Right forelimb (tissue), 1 donor: ENCODE measurements at regions not wholly inside any gene's neighbourhood (a gene's known extent, or its start where the extent isn't known, plus 50 kb on each side); places are given as distances from the start of the nearest gene placed in this dataset.

Experiments used
- DNase-seq: peaks from one replicate; pipeline ENCODE4 v3.0.0-alpha.2; 2018

DNA sequence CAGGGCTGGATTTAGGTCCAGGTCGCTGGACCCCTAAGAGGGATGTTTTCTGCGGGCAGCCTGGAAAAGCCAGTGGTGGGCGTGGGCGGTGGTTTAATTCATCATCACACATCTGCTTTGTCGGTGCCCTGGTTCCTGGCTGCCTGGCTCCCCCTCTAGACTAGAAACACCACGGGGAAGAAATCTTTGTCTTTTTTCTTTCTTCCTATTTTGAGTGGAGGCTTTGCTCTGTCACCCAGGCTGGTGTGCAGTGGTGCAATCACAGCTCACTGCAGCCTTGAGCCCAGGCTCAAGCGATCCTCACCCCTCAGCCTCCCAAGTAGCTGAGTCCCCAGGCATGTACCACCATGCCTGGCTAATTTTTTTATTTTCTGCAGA lies 86.6 kb upstream of the LINC01488 start:
- no peak for DNase-seq

DNA sequence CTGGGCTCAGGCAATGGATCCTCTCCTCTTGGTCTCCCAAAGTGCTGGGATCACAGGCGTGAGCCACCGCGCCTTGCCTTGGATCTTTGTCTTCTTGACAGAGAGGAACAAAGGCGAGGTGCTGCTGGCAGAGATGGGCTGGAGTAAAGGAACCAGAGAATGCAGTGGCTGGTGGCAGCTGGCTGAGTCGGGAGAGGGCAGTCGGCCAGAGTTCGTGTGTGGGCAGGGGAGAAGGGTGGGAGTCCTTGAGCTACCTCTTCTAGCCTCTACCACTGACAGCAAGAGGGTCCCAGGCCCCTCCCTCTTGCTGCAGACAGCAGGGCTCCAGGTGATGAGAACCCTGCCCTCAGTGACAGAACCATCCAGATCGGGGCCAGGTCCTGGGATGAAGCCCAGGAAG lies 86.2 kb upstream of the LINC01488 start:
- no peak for DNase-seq

- DNase-seq: no peak
Measured at GRCh38 chr11:69396051-69396947, 85.2 kb upstream of the LINC01488 start.

DNA sequence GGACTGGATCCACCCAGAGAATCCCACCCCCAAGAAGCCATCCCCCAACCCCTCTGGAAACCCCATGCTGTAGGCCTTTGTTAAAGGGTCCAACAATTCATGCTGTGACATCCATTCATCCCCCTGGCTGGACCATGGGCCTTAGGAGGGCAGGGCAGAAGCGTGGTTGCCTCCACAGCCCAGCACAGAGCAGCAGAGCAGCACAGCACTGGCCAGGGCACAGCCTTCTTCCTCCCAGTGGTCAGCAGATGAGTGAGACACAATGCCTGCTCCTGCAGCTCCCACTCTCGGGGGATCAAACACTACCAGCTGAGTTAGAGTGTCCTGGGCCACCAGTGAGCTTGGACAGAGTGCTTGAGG lies 84.5 kb upstream of the LINC01488 start:
- DNase-seq: no peak

DNA sequence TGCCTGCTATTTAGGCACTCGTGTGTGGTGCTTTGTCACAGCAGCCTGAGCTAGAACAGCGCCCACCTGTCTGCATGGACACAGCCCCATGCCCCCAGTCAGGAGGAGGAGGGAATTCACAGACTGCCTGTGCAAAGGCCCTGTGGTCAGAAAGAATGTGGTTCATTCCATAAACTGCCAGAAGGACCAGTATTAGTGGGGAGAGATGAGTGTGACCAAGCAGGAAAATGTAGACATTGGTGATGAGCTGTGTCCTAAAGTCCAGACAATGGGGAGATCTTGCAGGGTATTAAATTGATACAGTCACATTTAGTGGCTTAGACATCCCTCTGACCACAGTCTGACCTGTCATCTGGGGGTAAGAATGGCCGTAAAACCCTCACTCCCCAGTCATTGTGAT lies 83.7 kb upstream of the LINC01488 start:
- DNase-seq: no peak

DNA sequence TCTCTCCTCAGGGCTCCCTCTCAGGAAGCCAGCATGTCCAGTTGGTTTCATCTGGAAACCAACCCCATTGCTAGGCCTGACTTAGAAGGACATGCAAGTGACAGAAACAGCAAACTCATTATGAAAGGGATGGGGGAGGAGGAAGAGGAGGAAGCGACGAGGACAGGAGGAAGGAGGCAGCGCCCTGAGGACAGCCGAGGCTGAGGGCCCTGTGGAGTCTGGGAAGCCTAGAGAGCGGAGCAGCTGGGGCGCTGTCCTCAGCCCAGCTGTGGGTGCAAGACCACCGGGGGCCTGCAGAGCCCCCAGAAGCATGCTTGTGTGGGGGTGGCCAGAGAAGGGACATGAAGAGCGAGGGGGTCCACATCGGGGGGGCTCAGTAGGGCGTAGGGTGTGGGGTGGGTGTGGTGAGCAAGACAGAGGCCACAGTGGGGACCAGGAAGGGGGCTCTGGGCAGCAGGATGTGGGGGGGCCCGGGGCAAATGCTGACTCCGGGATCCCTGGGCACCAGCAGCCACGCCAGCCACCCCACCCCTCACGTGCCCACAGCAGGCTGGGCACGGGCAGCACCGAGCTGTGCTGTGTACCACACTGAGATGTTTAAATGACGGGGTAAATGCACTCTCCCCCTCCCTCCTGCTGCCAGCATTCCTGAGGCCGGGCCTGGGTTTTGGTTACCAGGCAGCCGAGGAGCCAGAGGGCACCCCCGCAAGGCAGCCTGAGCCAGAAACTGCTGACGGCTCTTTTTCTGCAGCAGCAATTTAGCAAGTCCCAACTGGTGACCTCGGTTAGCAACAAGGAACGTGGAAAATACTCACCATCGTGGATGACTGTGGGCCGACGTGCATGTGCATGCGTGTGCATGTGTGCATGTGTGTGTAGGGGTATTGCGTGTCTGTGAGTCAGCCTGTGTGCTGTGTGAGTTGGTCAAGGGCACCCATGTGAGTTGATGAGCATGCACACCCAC lies 82.7 kb upstream of the LINC01488 start:
- peak; percentile 69 for DNase-seq

- no peak for DNase-seq
Measured at GRCh38 chr11:69400140-69400539, 81.3 kb upstream of the LINC01488 start.

DNA sequence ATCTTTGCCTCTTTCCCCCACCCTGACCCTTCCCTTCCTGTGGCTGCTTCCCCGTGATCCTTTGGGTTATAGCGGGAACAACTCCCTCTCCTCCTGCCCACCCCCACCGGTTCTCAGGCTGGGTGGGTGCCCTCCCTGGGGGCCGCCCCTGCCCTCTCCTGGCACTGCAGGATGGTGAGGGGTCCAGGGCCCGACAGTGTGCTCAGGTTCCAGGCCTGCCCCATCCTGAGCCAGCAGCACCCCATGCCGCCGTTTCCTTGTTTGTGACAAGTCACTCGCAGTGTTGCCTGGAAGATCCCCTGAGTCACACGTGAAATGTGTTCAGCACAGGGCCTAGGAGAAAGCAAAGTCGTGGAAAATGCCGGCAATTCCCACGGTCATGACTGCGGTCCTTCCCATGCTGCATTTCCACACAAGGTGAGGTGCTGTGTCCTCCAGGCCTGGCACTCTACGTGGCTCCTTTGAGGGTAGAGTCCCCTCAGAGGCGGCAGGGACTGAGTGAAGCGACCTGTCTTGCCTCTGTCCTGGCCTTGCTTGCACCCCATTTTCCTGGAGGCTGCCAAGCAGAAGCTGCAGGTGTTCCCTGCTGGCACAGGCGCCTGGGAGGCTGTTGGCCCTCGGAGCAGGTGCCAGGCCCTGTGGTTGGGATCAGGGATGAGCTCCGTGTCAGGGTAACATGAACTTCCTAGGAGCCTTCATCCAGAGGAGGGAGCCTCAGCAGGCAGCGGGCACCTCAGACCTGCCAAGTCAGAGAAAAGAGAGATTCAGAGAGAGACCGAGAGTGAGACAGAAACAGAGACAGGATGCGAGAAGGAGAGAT lies 80.5 kb upstream of the LINC01488 start:
- DNase-seq: peak; percentile 38

- no peak for DNase-seq
Measured at GRCh38 chr11:69401715-69402114, 79.7 kb upstream of the LINC01488 start.

DNA sequence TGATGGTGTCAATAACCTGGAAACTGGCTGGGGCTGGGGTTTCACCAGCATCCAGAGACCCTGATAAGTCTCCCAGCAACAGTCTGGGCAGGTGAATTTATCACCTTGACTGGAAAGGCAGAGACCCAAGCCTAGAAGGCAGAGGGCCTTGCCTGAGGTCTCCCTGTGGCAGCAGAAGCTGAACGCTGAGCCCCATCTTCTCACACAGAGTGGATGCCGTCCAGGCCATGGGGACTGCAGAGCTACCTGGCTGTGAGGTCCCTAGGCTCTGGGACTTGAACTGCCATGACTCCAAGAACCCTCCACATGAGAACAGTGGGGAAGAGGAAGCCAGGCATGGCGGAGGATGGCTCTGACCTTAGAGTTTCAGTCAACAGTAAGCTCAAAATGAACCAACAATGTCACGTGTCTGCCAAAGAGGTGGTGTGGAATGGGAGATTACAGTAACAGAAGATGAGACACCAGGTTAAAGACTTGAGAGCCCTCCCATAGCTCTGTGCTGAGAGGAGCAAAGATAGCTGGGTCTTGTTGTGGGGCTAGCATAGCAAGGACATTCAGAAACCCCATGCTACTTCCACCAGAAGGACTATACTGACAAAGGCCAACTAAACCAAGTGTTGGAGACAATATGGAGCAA lies 79.1 kb upstream of the LINC01488 start:
- no peak for DNase-seq

- DNase-seq: no peak
Measured at GRCh38 chr11:69403556-69404215, 77.8 kb upstream of the LINC01488 start.

DNA sequence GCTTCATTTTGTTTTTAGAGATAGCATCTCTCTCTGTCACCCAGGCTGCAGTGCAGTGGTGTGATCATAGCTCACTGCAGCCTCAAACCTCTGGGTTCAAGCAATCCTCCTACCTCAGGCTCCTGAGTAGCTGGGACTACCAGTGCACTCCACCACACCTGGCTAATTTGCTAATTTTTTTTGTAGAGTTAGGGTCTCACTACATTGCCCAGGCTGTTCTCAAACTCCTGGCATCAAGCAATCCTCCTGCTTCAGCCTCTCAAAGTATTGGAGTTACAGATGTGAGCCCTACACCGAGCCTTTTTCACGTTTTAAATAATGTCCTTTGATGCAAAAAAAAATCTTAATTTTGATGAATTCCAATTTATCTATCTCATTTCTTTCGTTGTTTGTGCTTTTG lies 75.4 kb upstream of the LINC01488 start:
- DNase-seq: no peak

DNA sequence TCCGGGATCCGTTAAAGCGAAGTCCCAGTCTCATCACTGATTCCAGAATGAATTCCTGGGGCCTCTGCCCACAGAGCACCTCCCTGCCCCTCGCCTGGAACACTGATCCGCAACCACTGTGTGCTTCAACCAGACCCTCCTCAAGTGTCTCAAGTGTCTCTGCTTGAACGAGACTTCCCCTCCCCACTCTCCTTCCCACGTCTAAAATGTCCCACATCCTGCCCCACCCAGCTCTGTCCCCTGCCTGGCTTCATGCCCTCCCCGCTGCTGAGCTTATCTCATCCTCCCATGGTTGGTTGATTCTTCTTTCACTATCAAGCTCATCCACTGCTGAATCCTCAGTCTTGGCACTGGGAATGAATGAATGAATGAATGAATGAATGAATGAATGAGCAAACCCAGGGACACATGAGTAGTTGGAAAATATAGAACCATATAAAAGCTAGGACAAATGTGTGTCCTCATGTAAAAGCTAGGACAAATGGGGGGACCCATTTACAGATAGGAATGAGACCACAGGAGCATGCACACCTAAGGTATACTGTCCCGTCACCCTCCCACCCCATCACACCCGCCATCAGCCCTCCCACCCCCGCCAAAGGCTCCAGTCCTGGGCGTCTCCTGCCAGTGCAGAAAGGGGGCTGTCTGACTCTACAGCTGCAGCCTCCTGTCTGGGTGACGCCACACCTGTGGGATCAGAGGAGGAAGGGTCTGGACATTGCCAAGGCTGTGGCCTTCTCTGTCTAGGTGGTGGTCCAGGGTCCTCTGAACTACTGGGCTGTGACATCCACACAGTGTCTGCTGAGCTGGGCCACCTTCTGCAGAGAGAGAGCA lies 71.4 kb upstream of the LINC01488 start:
- DNase-seq: no peak

DNA sequence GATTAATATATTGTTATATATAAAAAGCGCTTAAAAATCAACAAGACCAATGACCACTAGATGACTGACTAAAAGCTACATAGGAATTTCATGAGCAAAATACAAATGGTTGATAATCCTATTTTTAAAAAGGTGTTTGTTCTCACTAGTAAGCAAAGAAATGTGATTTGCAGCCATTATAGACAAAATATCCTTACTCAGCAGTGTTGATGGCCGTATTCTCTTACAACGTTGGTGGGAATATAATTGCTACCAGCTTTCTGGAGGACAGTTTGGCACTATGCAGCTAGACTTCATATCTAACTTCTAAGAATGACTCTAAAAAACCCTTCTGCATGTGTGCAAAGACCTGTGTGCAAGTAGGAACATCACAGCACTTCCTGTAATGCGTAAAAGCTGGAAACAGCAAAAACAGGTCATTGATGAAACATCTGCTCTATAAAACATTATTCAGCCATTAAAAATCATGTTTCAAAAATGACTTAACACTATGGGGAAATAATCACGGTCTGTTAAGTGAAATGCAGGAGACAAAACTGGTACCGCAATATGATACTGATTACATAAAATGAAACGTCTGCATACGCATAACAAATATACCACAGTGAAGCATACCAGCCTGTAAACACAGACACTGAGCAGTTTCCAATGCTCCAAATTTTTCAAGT lies 70.1 kb upstream of the LINC01488 start:
- no peak for DNase-seq

DNA sequence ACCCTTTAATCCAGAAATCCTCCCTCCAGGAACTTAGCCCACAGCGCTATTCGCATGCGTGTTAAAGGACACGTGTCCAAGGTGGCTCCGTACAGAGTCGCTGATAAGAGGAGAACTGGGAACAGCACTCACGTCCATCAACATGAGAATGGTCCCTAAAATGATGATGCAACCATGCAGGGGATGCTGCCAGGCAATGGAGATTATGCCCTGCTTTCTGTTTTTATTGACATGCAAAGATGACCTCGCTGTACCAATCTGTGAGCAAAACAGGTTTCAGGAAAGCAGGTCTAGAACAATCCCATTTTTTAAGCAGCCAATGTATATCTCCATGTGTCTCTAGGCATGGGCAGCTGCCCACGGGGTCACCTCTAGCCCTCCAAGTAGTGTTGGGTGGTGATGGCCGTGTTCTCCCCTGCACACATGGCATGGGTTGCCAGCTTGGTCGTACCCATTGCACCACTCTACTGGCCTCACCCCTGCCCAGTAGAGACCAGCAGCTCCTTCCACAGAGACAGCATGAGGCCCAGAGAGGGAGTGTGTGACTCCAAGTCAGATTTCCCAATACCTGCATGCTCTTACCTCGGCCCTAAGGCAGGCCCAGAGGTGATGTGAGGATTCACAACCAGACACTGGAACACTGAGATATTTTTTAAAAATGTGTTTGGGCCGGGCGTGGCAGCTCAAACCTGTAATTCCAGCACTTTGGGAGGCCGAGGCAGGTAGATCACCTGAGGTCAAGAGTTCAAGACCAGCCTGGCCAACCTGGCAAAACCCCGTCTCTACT lies 68.3 kb upstream of the LINC01488 start:
- no peak for DNase-seq

- DNase-seq: no peak
Measured at GRCh38 chr11:69413993-69414392, 67.5 kb upstream of the LINC01488 start.

GRCh38 chr11:69414773-69415187 lies 66.7 kb upstream of the LINC01488 start:
- DNase-seq: no peak

- DNase-seq: no peak
Measured at GRCh38 chr11:69415411-69416142, 65.9 kb upstream of the LINC01488 start.

DNA sequence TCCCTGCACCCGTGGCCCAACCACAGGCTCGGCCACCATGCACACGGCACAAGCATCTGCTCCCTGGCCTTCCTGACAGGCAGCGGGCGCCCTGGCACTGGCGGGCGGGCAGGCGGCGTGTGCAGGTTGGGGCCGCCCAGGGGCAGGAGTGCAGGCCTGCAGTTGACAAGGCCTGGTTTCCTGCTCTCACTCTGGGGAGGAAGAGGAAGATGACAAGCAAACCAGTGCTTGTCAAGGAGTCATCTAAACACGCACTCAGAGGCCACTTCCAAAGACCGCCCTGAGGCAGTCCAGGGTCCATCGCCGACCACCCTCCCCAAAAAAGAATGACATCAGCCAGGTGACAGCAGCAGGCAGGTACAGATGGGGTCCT lies 65.3 kb upstream of the LINC01488 start:
- DNase-seq: no peak
